GM23248 (cell line): ENCODE measurements at regions not wholly inside any gene's neighbourhood (a gene's known extent, or its start where the extent isn't known, plus 50 kb on each side); places are given as distances from the start of the nearest gene placed in this dataset.

Experiments
- EZH2 ChIP-seq: fragments of 200-600 bp; sonication (generic); IDR thresholded peaks from 2 replicates; pipeline ENCODE4 v1.6.1; 2018; ENCODE audit warnings: antibody characterized with exemption, mild to moderate bottlenecking; ENCODE audit not compliant: insufficient read depth, poor library complexity, severe bottlenecking
- EZH2phosphoT487 ChIP-seq: fragments of 200-600 bp; sonication (generic); IDR thresholded peaks from 2 replicates; pipeline ENCODE4 v1.6.1; 2018; ENCODE audit warnings: antibody characterized with exemption, moderate library complexity, mild to moderate bottlenecking, low read depth; ENCODE audit not compliant: insufficient read depth

- no peak for TF ChIP-seq EZH2
- TF ChIP-seq EZH2phosphoT487 = no peak
These were observed 133.1 kb upstream of the PPP2R2D start for GRCh38 chr10:131767716-131768115.
